ENCODE measurements at regions not wholly inside any gene's neighbourhood (a gene's known extent, or its start where the extent isn't known, plus 50 kb on each side); places are given as distances from the start of the nearest gene placed in this dataset.

DNA sequence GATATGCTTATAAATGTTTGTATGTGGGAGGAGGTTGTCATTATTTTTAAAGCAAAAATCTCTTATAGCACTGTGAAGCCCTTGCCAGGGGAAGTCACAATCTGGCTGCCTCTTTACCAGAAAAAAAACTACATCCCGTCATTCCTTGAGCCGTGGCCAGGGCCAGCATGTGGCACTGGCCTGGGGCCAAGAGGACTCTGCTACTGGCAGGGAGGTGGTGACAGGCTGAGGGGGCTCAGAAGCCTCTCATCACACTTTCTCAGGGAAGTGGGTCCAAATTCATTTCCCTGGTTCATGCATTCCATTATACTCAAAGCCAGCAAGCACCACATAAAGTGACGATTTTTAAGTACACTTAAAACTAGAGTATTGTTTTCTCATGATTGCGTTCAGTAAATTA lies 457.3 kb downstream of the ZNF608 start:
- Histone ChIP-seq H3K4me3 (ENCODE audit: low read length) (no peak overlapping the region), H3K36me3 (ENCODE audit: control insufficient read depth, insufficient read depth, low read length) (no peaks in the 10 kb centered on the region), H3K27me3 (ENCODE audit: control insufficient read depth, insufficient read depth, low read length) (no peaks in the 10 kb centered on the region), H3K9ac (ENCODE audit: low read length) (no peak overlapping the region), H3K27ac (ENCODE audit: low read depth, low read length) (no peak overlapping the region), H3K4me1 (ENCODE audit: control insufficient read depth, insufficient read depth, low read length) (peaks cover 8% of the 10 kb centered on the region)

DNA sequence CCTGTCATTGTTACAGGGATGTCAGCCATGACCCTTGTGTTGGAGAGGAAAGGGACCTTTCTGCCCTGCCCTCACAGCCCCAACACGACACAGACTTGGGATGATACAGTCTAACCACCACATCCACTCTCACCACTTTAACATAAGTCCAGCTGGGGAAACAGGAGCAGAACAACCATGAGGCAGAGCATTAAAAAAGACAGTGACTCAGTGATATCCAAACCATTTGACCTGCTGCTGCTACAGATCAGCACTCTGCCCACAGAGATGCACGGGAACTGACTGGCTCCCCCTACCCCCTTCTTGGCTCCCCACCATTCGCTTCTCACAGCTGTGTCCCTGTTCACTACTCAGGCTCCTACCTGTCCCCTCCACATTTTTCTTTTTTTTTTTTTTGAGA lies 458.6 kb downstream of the ZNF608 start:
- no peaks in the 10 kb centered on the region for H3K36me3 ChIP-seq (ENCODE audit: control insufficient read depth, insufficient read depth, low read length)
- H3K4me1 ChIP-seq (ENCODE audit: control insufficient read depth, insufficient read depth, low read length), result peaks cover 8% of the 10 kb centered on the region
- H3K9ac ChIP-seq (ENCODE audit: low read length), result no peak overlapping the region
- H3K27me3 ChIP-seq (ENCODE audit: control insufficient read depth, insufficient read depth, low read length), result no peaks in the 10 kb centered on the region
- H3K27ac ChIP-seq (ENCODE audit: low read depth, low read length), result no peak overlapping the region
- H3K4me3 ChIP-seq (ENCODE audit: low read length), result no peak overlapping the region

DNA sequence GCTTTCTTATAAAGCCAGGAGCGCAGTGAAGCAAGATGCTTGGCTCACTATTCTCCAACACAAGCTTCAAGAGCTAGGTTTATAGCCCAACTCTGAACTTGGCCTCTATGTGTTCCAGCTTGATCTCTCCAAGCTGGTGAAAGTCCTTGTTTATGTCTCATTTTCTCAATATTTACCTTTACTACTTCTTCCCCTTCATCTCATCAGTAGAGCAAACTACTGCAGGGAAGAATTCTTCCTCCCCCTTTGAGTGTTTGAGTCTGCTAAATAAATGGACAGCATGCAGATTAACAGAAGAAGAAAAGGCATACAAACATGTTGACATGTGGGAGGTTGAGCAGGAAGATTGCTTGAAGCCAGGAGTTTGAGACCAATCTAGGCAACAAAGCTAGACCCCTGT lies 460.7 kb downstream of the ZNF608 start:
- H3K4me1 ChIP-seq (ENCODE audit: control insufficient read depth, insufficient read depth, low read length), result peaks cover 8% of the 10 kb centered on the region

DNA sequence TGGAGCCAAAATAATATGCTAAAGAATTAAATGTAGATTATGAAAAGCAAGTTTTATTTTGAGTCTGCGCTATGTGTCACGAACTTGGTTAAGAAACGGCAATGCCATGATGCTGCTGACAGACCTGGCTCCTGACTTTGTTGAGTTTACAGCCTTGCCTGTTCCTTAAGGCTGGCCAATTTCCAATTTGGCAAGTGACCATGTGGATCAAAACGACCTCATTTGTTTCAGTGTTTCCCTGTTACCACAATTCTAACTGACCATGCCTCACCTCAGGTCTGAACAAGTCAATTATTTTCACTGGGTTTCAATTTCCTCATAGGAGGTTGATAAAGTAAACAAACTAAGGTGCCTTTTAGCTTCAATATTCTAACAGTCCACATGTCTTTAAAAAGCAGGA lies 461.4 kb downstream of the ZNF608 start:
- Histone ChIP-seq H3K4me3 (ENCODE audit: low read length) (no peak overlapping the region), H3K36me3 (ENCODE audit: control insufficient read depth, insufficient read depth, low read length) (no peaks in the 10 kb centered on the region), H3K9ac (ENCODE audit: low read length) (no peak overlapping the region), H3K4me1 (ENCODE audit: control insufficient read depth, insufficient read depth, low read length) (peaks cover 7% of the 10 kb centered on the region), H3K27me3 (ENCODE audit: control insufficient read depth, insufficient read depth, low read length) (no peaks in the 10 kb centered on the region), H3K27ac (ENCODE audit: low read depth, low read length) (no peak overlapping the region)

More for the DNA sequence above, 460.7 kb downstream of the ZNF608 start:
- Histone ChIP-seq H3K9ac (ENCODE audit: low read length) (no peak overlapping the region), H3K4me3 (ENCODE audit: low read length) (no peak overlapping the region), H3K27me3 (ENCODE audit: control insufficient read depth, insufficient read depth, low read length) (no peaks in the 10 kb centered on the region), H3K36me3 (ENCODE audit: control insufficient read depth, insufficient read depth, low read length) (no peaks in the 10 kb centered on the region), H3K27ac (ENCODE audit: low read depth, low read length) (no peak overlapping the region)

DNA sequence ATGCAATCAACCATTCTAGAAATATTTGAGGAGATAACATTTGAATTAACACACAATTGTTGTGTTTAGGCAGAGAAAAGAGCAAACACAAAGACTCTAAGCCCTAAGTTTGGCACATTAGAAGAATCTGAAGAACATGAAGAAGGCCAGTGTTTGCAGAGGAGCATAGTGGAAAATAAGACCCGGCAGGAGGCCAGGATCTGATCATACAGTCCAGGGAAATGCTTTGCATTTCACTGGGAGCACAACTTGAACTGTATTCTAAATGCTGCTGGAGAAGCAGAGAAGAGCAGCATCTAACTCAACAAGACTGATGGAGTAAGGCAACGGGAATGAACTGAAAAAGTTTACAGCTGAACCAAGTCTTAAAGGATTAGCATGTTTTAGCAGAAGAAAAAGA lies 463.4 kb downstream of the ZNF608 start:
- Histone ChIP-seq H3K27me3 (ENCODE audit: control insufficient read depth, insufficient read depth, low read length) (no peaks in the 10 kb centered on the region), H3K4me1 (ENCODE audit: control insufficient read depth, insufficient read depth, low read length) (no peaks in the 10 kb centered on the region), H3K36me3 (ENCODE audit: control insufficient read depth, insufficient read depth, low read length) (no peaks in the 10 kb centered on the region), H3K4me3 (ENCODE audit: low read length) (no peak overlapping the region), H3K27ac (ENCODE audit: low read depth, low read length) (no peak overlapping the region), H3K9ac (ENCODE audit: low read length) (no peak overlapping the region)

DNA sequence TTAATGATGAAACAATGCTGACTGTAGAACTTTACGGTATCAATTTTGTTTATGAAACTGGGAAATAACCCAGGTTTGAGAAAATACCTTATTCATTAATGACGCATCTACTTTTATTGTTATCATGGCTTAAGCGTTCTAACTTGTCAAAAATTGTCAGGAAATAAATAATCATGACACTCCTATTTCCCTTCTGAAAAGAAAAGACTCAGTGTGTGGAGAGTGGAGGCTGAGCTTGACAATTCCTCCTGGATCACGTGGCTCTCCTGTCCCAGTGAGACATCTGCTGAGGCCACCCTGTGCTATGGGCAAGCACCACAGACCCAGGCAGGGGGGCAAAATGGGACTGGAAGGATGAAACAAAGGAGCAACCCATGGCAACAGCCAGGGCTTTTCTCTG lies 466.4 kb downstream of the ZNF608 start:
- Histone ChIP-seq H3K36me3 (ENCODE audit: control insufficient read depth, insufficient read depth, low read length) (no peaks in the 10 kb centered on the region), H3K9ac (ENCODE audit: low read length) (no peak overlapping the region), H3K4me3 (ENCODE audit: low read length) (no peak overlapping the region), H3K27me3 (ENCODE audit: control insufficient read depth, insufficient read depth, low read length) (no peaks in the 10 kb centered on the region), H3K4me1 (ENCODE audit: control insufficient read depth, insufficient read depth, low read length) (no peaks in the 10 kb centered on the region), H3K27ac (ENCODE audit: low read depth, low read length) (no peak overlapping the region)

DNA sequence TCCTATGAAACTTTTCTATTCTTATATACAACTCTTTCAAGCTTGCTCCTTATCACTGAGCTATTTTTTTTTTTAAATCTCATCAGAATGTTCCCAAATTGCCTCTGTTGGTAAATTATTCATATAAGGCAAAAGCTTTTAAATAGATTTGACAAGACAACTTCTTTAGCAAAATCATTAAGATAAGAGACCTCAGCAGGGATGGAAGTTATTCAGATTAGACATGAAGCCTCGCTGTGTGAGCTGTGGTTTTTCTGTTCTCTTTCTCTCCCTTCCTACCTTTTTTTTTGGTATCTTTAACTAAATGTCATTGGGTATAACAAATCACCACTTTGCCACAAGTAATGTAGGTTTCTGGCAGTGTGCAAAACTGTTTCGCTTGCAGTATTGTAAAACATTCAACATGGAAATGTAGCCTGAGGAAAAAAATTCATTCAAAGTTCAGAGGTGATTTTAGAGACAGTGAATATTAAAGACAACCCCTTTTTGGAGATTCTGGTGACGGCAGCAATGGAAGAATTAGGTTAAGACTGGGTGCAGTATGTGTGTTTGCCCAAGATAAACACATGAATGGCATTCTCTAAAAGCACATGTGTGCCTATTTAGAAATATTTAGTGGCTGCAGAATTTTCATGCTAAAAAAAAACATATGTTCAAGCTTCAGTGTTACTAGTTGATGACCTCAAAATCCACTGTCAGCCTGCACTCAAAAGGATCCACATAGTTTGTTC lies 467.1 kb downstream of the ZNF608 start:
- no peaks in the 10 kb centered on the region for H3K4me1 ChIP-seq (ENCODE audit: control insufficient read depth, insufficient read depth, low read length)
- H3K9ac ChIP-seq (ENCODE audit: low read length), result no peak overlapping the region
- H3K27me3 ChIP-seq (ENCODE audit: control insufficient read depth, insufficient read depth, low read length), result no peaks in the 10 kb centered on the region
- H3K27ac ChIP-seq (ENCODE audit: low read depth, low read length), result no peak overlapping the region
- no peaks in the 10 kb centered on the region for H3K36me3 ChIP-seq (ENCODE audit: control insufficient read depth, insufficient read depth, low read length)
- H3K4me3 ChIP-seq (ENCODE audit: low read length), result no peak overlapping the region

GRCh38 chr5:124278636-124279035 lies 467.8 kb downstream of the ZNF608 start:
- H3K27ac ChIP-seq (ENCODE audit: low read depth, low read length), result no peak overlapping the region
- no peaks in the 10 kb centered on the region for H3K36me3 ChIP-seq (ENCODE audit: control insufficient read depth, insufficient read depth, low read length)
- H3K4me1 ChIP-seq (ENCODE audit: control insufficient read depth, insufficient read depth, low read length), result no peaks in the 10 kb centered on the region
- no peak overlapping the region for H3K4me3 ChIP-seq (ENCODE audit: low read length)
- no peak overlapping the region for H3K9ac ChIP-seq (ENCODE audit: low read length)
- no peaks in the 10 kb centered on the region for H3K27me3 ChIP-seq (ENCODE audit: control insufficient read depth, insufficient read depth, low read length)

GRCh38 chr5:124277767-124278545 lies 468.5 kb downstream of the ZNF608 start:
- H3K9ac ChIP-seq (ENCODE audit: low read length), result no peak overlapping the region
- no peaks in the 10 kb centered on the region for H3K27me3 ChIP-seq (ENCODE audit: control insufficient read depth, insufficient read depth, low read length)
- H3K36me3 ChIP-seq (ENCODE audit: control insufficient read depth, insufficient read depth, low read length), result no peaks in the 10 kb centered on the region
- no peak overlapping the region for H3K4me3 ChIP-seq (ENCODE audit: low read length)
- no peaks in the 10 kb centered on the region for H3K4me1 ChIP-seq (ENCODE audit: control insufficient read depth, insufficient read depth, low read length)
- no peak overlapping the region for H3K27ac ChIP-seq (ENCODE audit: low read depth, low read length)

- H3K9ac ChIP-seq (ENCODE audit: low read length), result no peak overlapping the region
- H3K36me3 ChIP-seq (ENCODE audit: control insufficient read depth, insufficient read depth, low read length), result no peaks in the 10 kb centered on the region
- H3K27me3 ChIP-seq (ENCODE audit: control insufficient read depth, insufficient read depth, low read length), result no peaks in the 10 kb centered on the region
- no peak overlapping the region for H3K4me3 ChIP-seq (ENCODE audit: low read length)
- no peak overlapping the region for H3K27ac ChIP-seq (ENCODE audit: low read depth, low read length)
- H3K4me1 ChIP-seq (ENCODE audit: control insufficient read depth, insufficient read depth, low read length), result no peaks in the 10 kb centered on the region
These were observed 470.3 kb downstream of the ZNF608 start for GRCh38 chr5:124276166-124276565.

DNA sequence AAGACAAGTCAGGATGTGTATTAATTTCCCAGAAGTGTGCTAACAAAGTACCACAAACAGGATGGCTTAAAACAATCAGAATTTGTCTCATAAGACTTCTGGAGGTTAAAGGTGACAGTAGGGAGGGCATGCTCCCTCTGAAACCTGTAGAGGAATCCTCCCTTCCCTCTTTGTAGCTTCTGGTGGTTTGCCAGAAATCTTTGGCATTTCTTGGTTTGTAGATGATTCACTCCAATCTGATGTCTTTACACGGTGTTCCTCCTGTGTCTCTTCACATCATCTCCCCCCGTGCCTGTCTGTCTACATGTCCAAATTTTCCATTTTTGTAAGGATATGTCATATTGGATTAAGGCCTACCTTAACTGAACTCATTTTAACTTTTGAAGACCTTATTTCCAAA lies 471.5 kb downstream of the ZNF608 start:
- Histone ChIP-seq H3K27ac (ENCODE audit: low read depth, low read length) (no peak overlapping the region), H3K4me3 (ENCODE audit: low read length) (no peak overlapping the region), H3K9ac (ENCODE audit: low read length) (no peak overlapping the region), H3K36me3 (ENCODE audit: control insufficient read depth, insufficient read depth, low read length) (no peaks in the 10 kb centered on the region), H3K4me1 (ENCODE audit: control insufficient read depth, insufficient read depth, low read length) (no peaks in the 10 kb centered on the region), H3K27me3 (ENCODE audit: control insufficient read depth, insufficient read depth, low read length) (no peaks in the 10 kb centered on the region)

GRCh38 chr5:124264499-124264898 lies 481.9 kb downstream of the ZNF608 start:
- no peak overlapping the region for H3K4me3 ChIP-seq (ENCODE audit: low read length)
- peaks cover 14% of the 10 kb centered on the region for H3K4me1 ChIP-seq (ENCODE audit: control insufficient read depth, insufficient read depth, low read length)
- H3K36me3 ChIP-seq (ENCODE audit: control insufficient read depth, insufficient read depth, low read length), result no peaks in the 10 kb centered on the region
- H3K27me3 ChIP-seq (ENCODE audit: control insufficient read depth, insufficient read depth, low read length), result no peaks in the 10 kb centered on the region
- no peak overlapping the region for H3K27ac ChIP-seq (ENCODE audit: low read depth, low read length)
- no peak overlapping the region for H3K9ac ChIP-seq (ENCODE audit: low read length)

Data from rectal smooth muscle tissue (tissue), 1 donor.